Omental fat pad (tissue), 3 donors: ENCODE measurements at regions not wholly inside any gene's neighbourhood (a gene's known extent, or its start where the extent isn't known, plus 50 kb on each side); places are given as distances from the start of the nearest gene placed in this dataset.
A peak's percentile ranks its signal among the peaks of the same experiment; 100 is the strongest.

ENCODE experiments used
- ATAC-seq: fragments of 150-250 bp; one replicate; pipeline ENCODE4 v1.9.1; 2016; ENCODE audit warnings: mild to moderate bottlenecking, moderate library complexity; ENCODE audit not compliant: low FRiP score
- DNase-seq: peaks from one replicate; pipeline ENCODE4 v3.0.0-alpha.2; 2019; ENCODE audit warnings: low spot score
- CTCF ChIP-seq, 3 donors: fragments of 450-650 bp; IDR thresholded peaks; one replicate each; pipeline ENCODE4 v1.5.1; 2016 to 2017; ENCODE audit warnings: antibody characterized with exemption in 3 of 3, mild to moderate bottlenecking in 3 of 3, moderate library complexity in 2 of 3

- no peak for DNase-seq
- no peak for ATAC-seq
- no peak for TF ChIP-seq CTCF (IDR thresholded peaks at IDR 0.05)
Observed at GRCh38 chr7:116340943-116341907, 130.9 kb downstream of the TES start.

- DNase-seq (no peak), ATAC-seq (no peak)
- no peak for TF ChIP-seq CTCF (IDR thresholded peaks at IDR 0.05)
Observed at GRCh38 chr7:116342125-116342524, 131.8 kb downstream of the TES start.

GRCh38 chr7:116347151-116347832, 137.0 kb downstream of the TES start:
- DNase-seq, result no peak
- ATAC-seq, result no peak
- TF ChIP-seq CTCF (IDR thresholded peaks at IDR 0.05), result no peak

GRCh38 chr7:116348346-116348745, 138.0 kb downstream of the TES start:
- no peak for TF ChIP-seq CTCF (IDR thresholded peaks at IDR 0.05)
- ATAC-seq, result no peak
- no peak for DNase-seq

- no peak for TF ChIP-seq CTCF (IDR thresholded peaks at IDR 0.05)
- no peak for ATAC-seq
- DNase-seq, result no peak
Observed at GRCh38 chr7:116351966-116352365, 141.6 kb downstream of the TES start.

GRCh38 chr7:116353647-116354046, 143.3 kb downstream of the TES start:
- ATAC-seq (peak; percentile 22), DNase-seq (peak; percentile 59)
- TF ChIP-seq CTCF (IDR thresholded peaks at IDR 0.05), result no peak
